ENCODE measurements at regions not wholly inside any gene's neighbourhood (a gene's known extent, or its start where the extent isn't known, plus 50 kb on each side); places are given as distances from the start of the nearest gene placed in this dataset.

DNA sequence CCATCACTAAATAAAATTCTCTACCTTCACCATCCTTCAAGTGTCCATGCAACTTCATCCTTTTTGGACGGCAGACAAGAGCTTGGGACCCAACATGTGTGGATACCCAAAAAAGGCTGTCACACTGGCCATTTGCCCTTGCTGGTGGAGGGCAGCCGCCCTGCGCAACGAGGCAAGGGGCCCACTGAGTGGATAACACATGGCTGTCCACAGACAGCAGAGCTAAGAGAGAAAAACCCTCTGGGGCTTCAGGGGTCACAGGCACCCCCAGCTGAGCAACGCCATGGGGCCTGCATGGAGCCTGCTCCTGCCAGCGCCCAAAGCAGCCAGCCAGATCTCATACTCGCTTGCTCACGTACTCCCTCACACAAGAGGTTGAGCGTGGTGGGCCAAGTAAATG, 205.9 kb upstream of the NREP start:
- TF ChIP-seq, protein P1, sequence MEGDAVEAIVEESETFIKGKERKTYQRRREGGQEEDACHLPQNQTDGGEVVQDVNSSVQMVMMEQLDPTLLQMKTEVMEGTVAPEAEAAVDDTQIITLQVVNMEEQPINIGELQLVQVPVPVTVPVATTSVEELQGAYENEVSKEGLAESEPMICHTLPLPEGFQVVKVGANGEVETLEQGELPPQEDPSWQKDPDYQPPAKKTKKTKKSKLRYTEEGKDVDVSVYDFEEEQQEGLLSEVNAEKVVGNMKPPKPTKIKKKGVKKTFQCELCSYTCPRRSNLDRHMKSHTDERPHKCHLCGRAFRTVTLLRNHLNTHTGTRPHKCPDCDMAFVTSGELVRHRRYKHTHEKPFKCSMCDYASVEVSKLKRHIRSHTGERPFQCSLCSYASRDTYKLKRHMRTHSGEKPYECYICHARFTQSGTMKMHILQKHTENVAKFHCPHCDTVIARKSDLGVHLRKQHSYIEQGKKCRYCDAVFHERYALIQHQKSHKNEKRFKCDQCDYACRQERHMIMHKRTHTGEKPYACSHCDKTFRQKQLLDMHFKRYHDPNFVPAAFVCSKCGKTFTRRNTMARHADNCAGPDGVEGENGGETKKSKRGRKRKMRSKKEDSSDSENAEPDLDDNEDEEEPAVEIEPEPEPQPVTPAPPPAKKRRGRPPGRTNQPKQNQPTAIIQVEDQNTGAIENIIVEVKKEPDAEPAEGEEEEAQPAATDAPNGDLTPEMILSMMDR (conservative IDR thresholded peaks at IDR 0.05 in 1 of 2, IDR thresholded peaks at IDR 0.05 in 1 of 2; ENCODE audit: extremely low read depth in 1 of 2, insufficient read depth in 1 of 2, low read depth in 1 of 2, low read length in 2 of 2), result no peak
- no peak for TF ChIP-seq EZH2 (IDR thresholded peaks at IDR 0.05; ENCODE audit: borderline replicate concordance, low read length)
